Ovary (tissue), 7 donors: ENCODE measurements at regions not wholly inside any gene's neighbourhood (a gene's known extent, or its start where the extent isn't known, plus 50 kb on each side); places are given as distances from the start of the nearest gene placed in this dataset.

Experiments used
- DNase-seq, 5 donors: peaks; one replicate each; pipeline ENCODE4 v3.0.0-alpha.2; 2019 to 2020
- H3K27ac ChIP-seq, 2 donors: fragments of 200-600 bp; one replicate each; pipeline versions ENCODE4 v1.5.1 to v1.8.0; 2019 to 2022
- H3K27me3 ChIP-seq: fragments of 200-600 bp; one replicate; pipeline ENCODE4 v1.8.0; 2022
- H3K36me3 ChIP-seq: fragments of 200-600 bp; sonication (generic); one replicate; pipeline ENCODE4 v1.5.1; 2019
- H3K4me1 ChIP-seq: one replicate; pipeline ENCODE4 v1.8.1; 2013; ENCODE audit warnings: mild to moderate bottlenecking, moderate library complexity; ENCODE audit not compliant: insufficient read depth
- H3K4me3 ChIP-seq: fragments of 200-600 bp; sonication (generic); one replicate; pipeline ENCODE4 v1.5.1; 2017
- H3K9me3 ChIP-seq, 2 donors: fragments of 200-600 bp in 1 of 2; sonication (generic) in 1 of 2; one replicate each; pipeline versions ENCODE4 v1.5.1 to v1.8.1; 2013 to 2019; ENCODE audit warnings: mild to moderate bottlenecking in 1 of 2, moderate library complexity in 1 of 2
- CTCF ChIP-seq, 3 donors: fragments of 450-650 bp in 2 of 3; fragments of 200-600 bp in 1 of 3; IDR thresholded peaks; one replicate each; pipeline versions ENCODE4 v1.5.1 to v1.8.0; 2016 to 2022; ENCODE audit warnings: antibody characterized with exemption in 3 of 3, mild to moderate bottlenecking in 1 of 3
- EP300 ChIP-seq: sonication (generic); formaldehyde crosslinking; IDR thresholded peaks from one replicate; pipeline ENCODE4 v1.6.1; 2017; ENCODE audit warnings: antibody characterized with exemption
- POLR2A ChIP-seq: fragments of 450-650 bp; IDR thresholded peaks from one replicate; pipeline ENCODE4 v1.6.1; 2017; ENCODE audit warnings: antibody characterized with exemption, mild to moderate bottlenecking, moderate library complexity
- WGBS, 3 donors: extraction: QIAGEN DNeasy Blood & Tissue Kit in 1 of 3; methylation state at CpG; one replicate each; pipeline versions ENCODE4 v1.1.5 to v1.1.7; 2013 to 2017; 5-methylcytosine and 5-hydroxymethylcytosine counted together
- intact Hi-C, 4 donors: fragments of 100-400 bp; cut with DNase I; formaldehyde crosslinking; loops; one replicate each; pipeline versions ENCODE4 v1.11.0 to v1.15.1; 2022 to 2023
- donor health status: DM: no; HTN: no; CAD: no; lungs with moderate emphysema.
- donor health status: DM: no; HTN: no; CAD: no.
- donor health status: Bipolar disorder and iron deficiency.
- donor health status: DM: no; HTN: no; CAD: no.
- donor health status: DM: yes; HTN: yes; CAD: no.

GRCh38 chr14:97390096-97390724 lies 593.0 kb downstream of the VRK1 start:
- 47 to 67% (median 51%) methylated on average over 4 of the region's 4 CpGs for WGBS, 3 donors
- no peak for TF ChIP-seq EP300
- Histone ChIP-seq H3K27me3 (no peaks in the 10 kb centered on the region), H3K27ac (no peak overlapping the region), H3K36me3 (no peaks in the 10 kb centered on the region), H3K9me3 (no peaks in the 10 kb centered on the region), H3K4me3 (no peak overlapping the region), H3K4me1 (no peaks in the 10 kb centered on the region)
- intact Hi-C loops = no loop called here
- DNase-seq = no peak

- Histone ChIP-seq H3K9me3 (no peaks in the 10 kb centered on the region), H3K36me3 (no peaks in the 10 kb centered on the region), H3K27ac (no peak overlapping the region), H3K4me3 (no peak overlapping the region), H3K27me3 (no peaks in the 10 kb centered on the region), H3K4me1 (no peaks in the 10 kb centered on the region)
- 55 to 61% (median 57%) methylated on average over 6 of the region's 6 CpGs for WGBS, 3 donors
- no peak for TF ChIP-seq POLR2A
- no peak for TF ChIP-seq CTCF (IDR thresholded peaks at IDR 0.05)
- TF ChIP-seq EP300 = no peak
- intact Hi-C loops = no loop called here
- DNase-seq = no peak
These were observed 596.1 kb downstream of the VRK1 start for GRCh38 chr14:97393244-97393643.

GRCh38 chr14:97395068-97395467 lies 597.9 kb downstream of the VRK1 start:
- Histone ChIP-seq H3K4me1 (no peaks in the 10 kb centered on the region), H3K27me3 (no peaks in the 10 kb centered on the region), H3K4me3 (no peak overlapping the region), H3K9me3 (no peaks in the 10 kb centered on the region), H3K27ac (no peak overlapping the region), H3K36me3 (no peaks in the 10 kb centered on the region)
- DNase-seq = no peak
- intact Hi-C loops = no loop called here
- WGBS, 3 donors = 77 to 87% (median 82%) methylated on average over 4 of the region's 4 CpGs
- TF ChIP-seq CTCF (IDR thresholded peaks at IDR 0.05) (no peak), EP300 (no peak), POLR2A (no peak)

- Histone ChIP-seq H3K27me3 (no peaks in the 10 kb centered on the region), H3K36me3 (no peaks in the 10 kb centered on the region), H3K9me3 (no peaks in the 10 kb centered on the region), H3K4me3 (no peak overlapping the region), H3K4me1 (no peaks in the 10 kb centered on the region), H3K27ac (no peak overlapping the region)
- intact Hi-C loops = no loop called here
- 53 to 64% (median 60%) methylated on average over 7 of the region's 7 CpGs for WGBS, 3 donors
- TF ChIP-seq CTCF (IDR thresholded peaks at IDR 0.05) (no peak), EP300 (no peak), POLR2A (no peak)
- no peak for DNase-seq
These were observed 604.5 kb downstream of the VRK1 start for GRCh38 chr14:97401714-97402113.

GRCh38 chr14:97402279-97402678 lies 605.1 kb downstream of the VRK1 start:
- no peak overlapping the region for H3K4me3 ChIP-seq
- TF ChIP-seq POLR2A (no peak), EP300 (no peak), CTCF (IDR thresholded peaks at IDR 0.05) (no peak)
- H3K36me3 ChIP-seq = no peaks in the 10 kb centered on the region
- H3K9me3 ChIP-seq = no peaks in the 10 kb centered on the region
- intact Hi-C loops = no loop called here
- no peak overlapping the region for H3K27ac ChIP-seq
- no peaks in the 10 kb centered on the region for H3K4me1 ChIP-seq
- 13 to 22% (median 17%) methylated on average over 2 of the region's 2 CpGs for WGBS, 3 donors
- no peaks in the 10 kb centered on the region for H3K27me3 ChIP-seq
- DNase-seq = no peak
